Gastrocnemius medialis (tissue), 4 donors: ENCODE measurements at regions not wholly inside any gene's neighbourhood (a gene's known extent, or its start where the extent isn't known, plus 50 kb on each side); places are given as distances from the start of the nearest gene placed in this dataset.

Experiments
- CTCF ChIP-seq, 5 experiments: fragments of 450-650 bp in 3 of 5; fragments of 200-600 bp in 2 of 5; sonication (generic) in 2 of 5; IDR thresholded peaks in 4 of 5; conservative IDR thresholded peaks in 1 of 5; 1 replicate in 4 of 5; 2 replicates in 1 of 5; pipeline ENCODE4 v1.5.1; 2016 to 2019; ENCODE audit warnings: antibody characterized with exemption in 5 of 5, mild to moderate bottlenecking in 3 of 5, moderate library complexity in 3 of 5
- POLR2A ChIP-seq, 2 donors: fragments of 450-650 bp; IDR thresholded peaks; one replicate each; pipeline ENCODE4 v1.6.1; 2017; ENCODE audit warnings: antibody characterized with exemption in 2 of 2, mild to moderate bottlenecking in 2 of 2, moderate library complexity in 2 of 2

GRCh38 chr13:67474115-67474514 is 244.0 kb upstream of the PCDH9 start:
- TF ChIP-seq CTCF (IDR thresholded peaks at IDR 0.05 in 4 of 5, conservative IDR thresholded peaks at IDR 0.05 in 1 of 5) (no peak), POLR2A (IDR thresholded peaks at IDR 0.05) (no peak)
